NCI-H146 treated with DMSO at 0.1 percent for 48 hours (cell line): ENCODE measurements at regions not wholly inside any gene's neighbourhood (a gene's known extent, or its start where the extent isn't known, plus 50 kb on each side); places are given as distances from the start of the nearest gene placed in this dataset.
"Not testable (repeated sequence)": the region's sequence is repeated elsewhere in the genome, so short reads cannot be mapped to it uniquely, and the experiment has no call there.

Source experiments
- DNase-seq: peaks from one replicate; lab custom pipeline; 2025; ENCODE audit not compliant: unreplicated experiment; lab: John Stamatoyannopoulos, UW

GRCh38 chr1:38672692-38673091 is 186.9 kb downstream of the RRAGC start:
- DNase-seq: no peak

GRCh38 chr1:38671221-38671620 is 188.4 kb downstream of the RRAGC start:
- no peak for DNase-seq

DNA sequence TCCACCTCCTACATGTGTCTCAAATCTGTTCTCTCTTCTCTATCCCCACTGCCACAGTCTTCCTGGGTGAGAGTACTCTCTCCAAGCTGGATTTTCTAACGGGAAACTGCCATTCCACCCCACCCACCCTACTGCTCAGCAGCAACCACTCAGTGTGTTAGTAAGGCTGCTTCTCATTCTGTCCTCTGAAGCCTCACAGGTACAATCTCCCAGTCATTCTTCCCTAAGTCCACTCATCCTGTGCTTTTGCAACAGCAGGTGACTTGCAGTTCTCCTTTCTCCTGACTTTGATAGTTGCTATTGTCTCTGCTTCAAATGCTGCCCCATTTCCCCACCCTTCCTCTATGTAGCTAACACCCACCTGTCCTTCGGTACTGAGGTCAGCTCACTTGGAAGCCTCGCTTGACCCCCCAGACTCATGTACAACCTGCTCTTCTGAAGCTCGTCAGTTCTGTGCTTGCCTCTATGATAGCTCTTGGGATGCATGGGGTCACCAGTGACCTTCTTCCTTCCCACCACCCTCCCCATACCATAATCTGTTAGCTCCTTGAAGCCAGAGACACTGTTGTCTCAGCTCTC is 188.9 kb downstream of the RRAGC start:
- DNase-seq: no peak

GRCh38 chr1:38667626-38668025 is 191.9 kb downstream of the RRAGC start:
- DNase-seq: no peak

DNA sequence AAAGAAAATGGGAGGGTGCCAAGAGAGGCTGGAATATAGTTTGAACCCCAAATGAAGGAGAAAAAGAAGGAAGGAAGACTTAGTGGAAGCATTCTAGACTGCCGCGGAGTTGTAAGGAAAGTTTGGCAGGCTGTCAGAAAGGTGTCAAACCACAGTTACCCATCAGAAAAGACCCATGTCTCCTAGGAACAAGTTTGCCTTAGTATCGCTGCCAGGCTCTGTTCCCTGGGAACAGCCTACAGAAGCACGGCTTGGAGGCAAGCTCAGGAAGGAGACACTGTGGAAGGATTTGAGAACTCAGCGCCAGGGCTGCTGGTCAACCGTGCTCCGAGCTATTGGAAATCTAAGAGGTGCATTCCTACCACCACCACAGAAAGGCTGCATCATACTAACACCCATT is 197.4 kb downstream of the RRAGC start:
- no peak for DNase-seq

DNA sequence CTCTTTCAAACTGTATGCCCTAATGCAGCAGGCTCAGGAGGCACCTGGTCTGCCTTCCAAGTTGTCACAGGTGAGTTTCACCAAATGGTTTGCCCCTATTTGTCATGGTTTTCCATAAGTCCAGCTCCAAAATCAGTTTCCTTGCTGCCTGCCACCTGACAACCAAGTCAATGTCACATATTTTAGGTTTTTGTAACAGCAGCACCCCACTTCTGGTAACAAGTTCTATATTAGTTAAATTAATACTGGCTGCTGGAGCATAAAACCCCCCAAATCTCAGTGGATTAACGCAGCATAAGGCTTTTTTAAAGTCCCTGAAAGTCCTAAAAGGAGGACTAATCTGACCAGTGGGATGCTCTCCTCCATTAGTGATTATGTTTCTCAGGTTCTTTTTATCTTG is 200.7 kb downstream of the RRAGC start:
- no peak for DNase-seq

DNA sequence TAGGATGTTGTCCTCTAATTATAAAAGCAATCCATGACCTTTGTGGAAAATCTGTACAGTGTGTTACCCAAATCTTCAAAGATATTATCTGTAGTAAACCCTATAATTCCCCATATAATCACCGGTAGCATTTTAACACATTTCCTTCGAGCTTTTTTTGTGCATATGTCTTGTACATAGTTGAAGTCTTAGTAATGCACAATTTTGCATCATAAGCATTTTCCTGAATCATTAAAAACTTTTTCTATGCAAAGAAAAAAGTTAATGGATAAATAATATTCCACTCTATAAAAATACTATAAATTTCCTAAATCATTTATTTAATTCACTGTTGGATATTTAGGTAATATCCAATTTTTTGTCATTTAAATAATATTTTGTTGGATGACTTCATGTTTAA is 201.7 kb downstream of the RRAGC start:
- DNase-seq: no peak

DNA sequence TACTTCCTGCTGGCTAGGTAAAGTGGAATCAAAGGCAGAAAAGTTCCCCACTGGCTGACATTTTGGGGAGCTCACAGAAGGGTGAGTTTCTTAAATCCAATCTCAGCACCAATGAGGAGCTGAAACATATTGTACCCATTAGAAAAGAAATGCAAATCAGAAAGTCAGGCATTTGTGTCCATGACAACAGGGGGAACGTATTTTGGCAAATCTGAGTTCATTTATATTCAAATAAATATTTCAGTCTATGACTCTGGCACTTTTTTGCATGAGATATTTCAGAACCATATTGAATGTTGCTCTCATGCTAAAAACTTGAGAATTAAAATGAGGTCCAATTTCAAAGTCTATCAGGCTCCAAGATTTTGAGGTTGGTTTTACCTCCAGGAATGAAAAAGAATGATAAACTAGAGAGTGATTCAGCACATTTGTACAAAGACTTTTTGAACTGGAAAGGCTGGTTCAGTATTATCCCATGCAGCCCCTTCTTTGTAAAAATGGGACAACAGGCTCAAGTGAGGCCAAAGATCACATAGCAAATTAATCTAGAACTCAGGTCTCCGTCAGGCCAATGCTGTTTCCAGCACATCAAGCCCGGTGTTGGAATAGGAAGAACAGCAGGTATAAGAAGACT is 202.2 kb downstream of the RRAGC start:
- DNase-seq: no peak

- no peak for DNase-seq
These were observed 202.8 kb downstream of the RRAGC start for GRCh38 chr1:38656726-38657125.

GRCh38 chr1:38652217-38652616 is 207.4 kb downstream of the RRAGC start:
- DNase-seq: no peak

- DNase-seq: no peak
These were observed 207.9 kb downstream of the RRAGC start for GRCh38 chr1:38651669-38652068.

DNA sequence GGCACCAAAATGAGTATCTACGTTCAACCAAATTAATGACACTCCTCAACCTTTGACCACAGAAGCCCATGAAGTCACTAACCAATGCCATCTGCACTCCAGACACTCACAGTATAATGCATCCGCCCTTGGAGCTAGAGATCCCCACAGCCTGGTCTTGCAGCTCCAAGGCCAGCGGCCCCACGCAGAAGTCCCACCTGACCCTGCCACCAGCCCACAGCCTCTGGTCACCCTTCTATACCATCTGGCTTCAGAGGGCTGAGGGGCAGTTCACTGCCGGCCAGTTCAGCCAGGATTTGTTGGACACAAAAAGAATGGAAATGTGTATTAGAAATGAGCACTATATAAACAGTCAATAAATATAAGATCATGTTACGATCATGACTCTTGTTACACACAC is 211.2 kb downstream of the RRAGC start:
- DNase-seq: no peak

DNA sequence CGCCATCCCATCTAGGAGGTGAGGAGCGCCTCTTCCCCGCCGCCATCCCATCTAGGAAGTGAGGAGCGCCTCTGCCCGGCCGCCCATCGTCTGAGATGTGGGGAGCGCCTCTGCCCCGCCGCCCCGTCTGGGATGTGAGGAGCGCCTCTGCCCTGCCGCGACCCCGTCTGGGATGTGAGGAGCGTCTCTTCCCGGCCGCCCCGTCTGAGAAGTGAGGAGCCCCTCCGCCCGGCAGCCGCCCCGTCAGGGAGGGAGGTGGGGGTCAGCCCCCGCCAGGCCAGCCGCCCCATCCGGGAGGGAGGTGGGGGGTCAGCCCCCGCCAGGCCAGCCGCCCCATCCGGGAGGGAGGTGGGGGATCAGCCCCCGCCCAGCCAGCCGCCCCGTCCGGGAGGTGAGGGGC is 212.2 kb downstream of the RRAGC start:
- not testable (repeated sequence) for DNase-seq

DNA sequence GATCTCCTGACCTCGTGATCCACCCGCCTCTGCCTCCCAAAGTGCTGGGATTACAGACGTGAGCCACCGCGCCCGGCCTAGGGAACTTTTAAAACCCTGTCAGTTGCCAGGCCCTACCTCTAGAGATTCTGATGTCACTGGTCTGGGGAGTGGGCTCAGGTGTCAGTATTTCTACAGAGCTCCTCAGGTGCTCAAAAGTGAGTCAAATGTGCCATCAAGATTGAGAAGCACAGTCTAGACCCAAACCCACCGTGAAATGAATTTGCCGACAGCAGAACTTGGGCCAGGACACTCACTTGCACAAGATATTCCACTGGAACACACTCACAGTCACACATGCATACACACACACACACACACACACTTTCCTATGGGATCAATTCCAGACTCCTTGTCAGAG is 215.5 kb downstream of the RRAGC start:
- no peak for DNase-seq

GRCh38 chr1:38641661-38642060 is 217.9 kb downstream of the RRAGC start:
- DNase-seq: no peak

GRCh38 chr1:38640371-38640770 is 219.2 kb downstream of the RRAGC start:
- no peak for DNase-seq

GRCh38 chr1:38628241-38628640 is 231.3 kb downstream of the RRAGC start:
- DNase-seq: no peak

- no peak for DNase-seq
These were observed 233.6 kb downstream of the RRAGC start for GRCh38 chr1:38625939-38626338.

GRCh38 chr1:38624336-38625039 is 235.1 kb downstream of the RRAGC start:
- DNase-seq: no peak

DNA sequence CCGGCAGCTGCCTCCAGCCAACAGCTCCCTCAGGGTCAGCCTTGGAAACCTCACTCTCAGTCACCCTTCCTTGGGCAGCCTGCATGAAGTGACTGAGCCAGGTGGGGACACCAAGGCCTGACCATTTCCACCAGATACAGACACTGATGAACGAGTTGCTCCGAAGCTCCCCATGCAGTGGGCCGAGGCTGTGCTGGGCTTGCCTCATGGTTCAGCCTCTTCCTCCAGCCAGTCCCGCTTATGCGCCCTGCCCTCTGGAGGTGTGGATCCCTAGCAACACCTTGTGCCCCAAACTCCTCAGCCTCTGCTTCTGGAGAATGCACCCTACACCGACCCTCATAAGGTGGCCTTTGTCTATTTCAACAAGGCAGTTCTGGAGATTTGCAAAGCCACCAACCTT is 236.0 kb downstream of the RRAGC start:
- no peak for DNase-seq

DNA sequence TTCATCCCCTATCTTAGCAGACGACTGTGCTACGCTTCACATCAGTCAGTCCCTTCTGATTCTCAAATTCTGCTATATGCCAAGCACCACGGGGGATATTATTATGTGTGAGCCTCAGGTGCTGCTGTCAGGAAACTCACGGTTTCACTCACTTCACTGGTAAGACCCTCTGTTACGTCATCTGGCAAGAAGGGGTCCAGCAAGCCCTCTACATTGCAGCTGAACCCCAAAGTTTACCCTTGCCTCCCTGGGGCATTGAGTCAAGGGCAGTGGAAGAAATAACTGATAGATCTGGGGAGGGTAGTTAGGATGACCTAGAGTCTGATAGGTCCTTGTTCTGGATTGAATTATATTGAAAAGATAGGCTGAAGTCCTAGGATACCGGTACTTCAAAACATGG is 237.4 kb downstream of the RRAGC start:
- DNase-seq: no peak

DNA sequence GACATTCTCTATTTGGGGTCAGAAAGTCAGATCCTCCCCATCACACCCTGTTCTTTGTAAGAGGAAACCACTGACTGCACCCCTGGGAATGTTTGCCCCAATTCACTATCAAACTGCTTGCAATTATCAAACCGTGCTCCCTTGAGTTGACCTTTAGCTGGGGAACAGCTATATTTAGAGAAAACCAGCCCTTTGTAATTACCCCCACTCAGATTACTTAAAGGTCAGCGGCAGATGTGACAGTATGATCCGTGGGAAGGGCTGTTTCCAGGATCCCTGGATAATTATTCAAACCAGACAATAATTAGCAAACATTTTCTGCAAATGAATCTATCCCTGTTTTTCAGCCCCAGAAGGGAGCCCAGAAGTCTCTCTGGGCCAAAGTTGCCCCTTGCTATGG is 242.7 kb downstream of the RRAGC start:
- no peak for DNase-seq

DNA sequence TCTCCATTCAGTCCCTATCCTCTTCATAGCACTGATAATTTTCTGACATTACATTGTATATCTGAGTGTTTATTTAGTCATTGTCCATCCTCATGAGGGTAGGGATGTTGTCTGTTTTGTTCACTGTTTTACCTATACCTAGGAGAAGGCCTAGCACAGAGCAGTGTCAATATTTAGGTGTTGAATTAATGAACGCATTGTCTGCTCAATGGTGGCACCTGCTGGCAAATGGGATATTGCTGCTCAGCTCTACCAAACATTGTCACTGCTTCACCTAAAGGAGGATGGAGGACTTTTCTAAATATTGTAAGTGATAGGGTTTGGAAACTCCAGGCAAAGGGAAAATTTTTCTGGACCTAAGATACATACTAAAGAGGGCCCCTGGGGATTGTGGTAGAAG is 243.9 kb downstream of the RRAGC start:
- DNase-seq: no peak
